SU-DHL-6 (cell line): ENCODE measurements at regions not wholly inside any gene's neighbourhood (a gene's known extent, or its start where the extent isn't known, plus 50 kb on each side); places are given as distances from the start of the nearest gene placed in this dataset.

Experiments
- EZH2phosphoT487 ChIP-seq: fragments of 200-600 bp; sonication (generic), shearing (Covaris generic); conservative IDR thresholded peaks from 2 replicates; pipeline ENCODE4 v1.6.1; 2018; ENCODE audit warnings: mild to moderate bottlenecking, antibody characterized with exemption, low read length, moderate library complexity, mixed read lengths
- TF ChIP-seq, protein P1 (sequence below): fragments of 200-600 bp; sonication (generic); IDR thresholded peaks from one replicate; pipeline ENCODE4 v1.5.1; 2017; ENCODE audit warnings: antibody characterized with exemption, mild to moderate bottlenecking, low read length, moderate library complexity; ENCODE audit not compliant: insufficient read depth, poor library complexity, severe bottlenecking

DNA sequence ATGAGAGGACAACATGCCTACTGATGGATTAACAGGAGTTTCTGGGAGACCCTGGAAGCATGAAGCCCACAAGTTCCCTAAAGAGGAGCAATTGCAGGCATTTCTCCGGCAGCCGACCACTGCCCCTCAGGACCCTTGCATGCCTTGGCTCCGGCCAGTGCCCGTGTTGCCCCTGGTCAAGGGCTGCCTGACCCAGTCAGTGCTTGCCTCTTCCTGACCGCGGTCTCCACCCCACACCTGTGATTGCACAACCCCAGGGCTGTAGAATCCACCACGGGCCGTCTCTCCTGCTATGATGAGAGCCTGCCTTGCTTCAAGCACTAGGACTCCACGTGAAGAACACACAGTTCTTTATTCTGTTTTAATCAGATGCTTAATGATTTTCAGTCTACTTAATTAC is 127.5 kb downstream of the GLI2 start:
- TF ChIP-seq, protein P1, sequence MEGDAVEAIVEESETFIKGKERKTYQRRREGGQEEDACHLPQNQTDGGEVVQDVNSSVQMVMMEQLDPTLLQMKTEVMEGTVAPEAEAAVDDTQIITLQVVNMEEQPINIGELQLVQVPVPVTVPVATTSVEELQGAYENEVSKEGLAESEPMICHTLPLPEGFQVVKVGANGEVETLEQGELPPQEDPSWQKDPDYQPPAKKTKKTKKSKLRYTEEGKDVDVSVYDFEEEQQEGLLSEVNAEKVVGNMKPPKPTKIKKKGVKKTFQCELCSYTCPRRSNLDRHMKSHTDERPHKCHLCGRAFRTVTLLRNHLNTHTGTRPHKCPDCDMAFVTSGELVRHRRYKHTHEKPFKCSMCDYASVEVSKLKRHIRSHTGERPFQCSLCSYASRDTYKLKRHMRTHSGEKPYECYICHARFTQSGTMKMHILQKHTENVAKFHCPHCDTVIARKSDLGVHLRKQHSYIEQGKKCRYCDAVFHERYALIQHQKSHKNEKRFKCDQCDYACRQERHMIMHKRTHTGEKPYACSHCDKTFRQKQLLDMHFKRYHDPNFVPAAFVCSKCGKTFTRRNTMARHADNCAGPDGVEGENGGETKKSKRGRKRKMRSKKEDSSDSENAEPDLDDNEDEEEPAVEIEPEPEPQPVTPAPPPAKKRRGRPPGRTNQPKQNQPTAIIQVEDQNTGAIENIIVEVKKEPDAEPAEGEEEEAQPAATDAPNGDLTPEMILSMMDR, result no peak
- TF ChIP-seq EZH2phosphoT487, result no peak
